ENCODE measurements at regions not wholly inside any gene's neighbourhood (a gene's known extent, or its start where the extent isn't known, plus 50 kb on each side); places are given as distances from the start of the nearest gene placed in this dataset.

DNA sequence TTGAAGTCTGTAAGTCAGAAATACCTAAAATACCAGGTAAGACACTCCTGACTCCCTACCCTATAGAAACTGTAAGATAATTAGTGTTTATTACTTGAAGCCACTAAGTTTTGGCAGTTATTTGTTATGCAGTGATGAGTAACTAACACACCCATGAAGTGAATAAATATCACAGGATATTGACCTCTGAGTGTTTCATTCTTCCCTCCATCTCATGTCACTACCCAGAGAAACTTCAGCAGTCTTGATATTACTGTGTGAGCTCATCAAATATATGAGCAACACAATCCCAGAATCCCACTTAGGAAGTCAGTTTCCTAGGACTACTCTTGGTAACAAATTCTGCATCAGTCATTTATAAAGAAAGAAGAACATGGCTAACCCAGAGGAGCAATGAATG lies 529.7 kb downstream of the FBXO15 start:
- no peak for DNase-seq

DNA sequence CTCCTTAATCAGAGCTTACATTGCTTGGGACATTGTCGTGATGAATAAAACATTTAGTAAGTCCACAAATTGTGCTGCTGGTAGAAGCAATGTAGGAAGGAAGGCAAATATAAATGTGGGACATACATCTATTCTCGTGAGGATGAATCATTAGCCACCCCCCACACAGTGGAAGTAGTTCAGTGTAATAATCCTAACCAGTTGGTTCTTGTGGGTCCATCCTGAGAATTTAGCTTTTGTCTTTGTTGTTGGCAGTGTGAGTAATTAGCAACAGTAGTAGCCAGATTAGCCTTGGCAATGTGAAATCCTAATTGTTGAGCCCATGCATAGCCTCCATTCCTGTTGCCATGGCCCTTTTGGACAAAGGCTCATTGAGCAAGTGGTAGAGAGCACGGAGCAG lies 532.1 kb downstream of the FBXO15 start:
- no peak for DNase-seq

- no peak for DNase-seq
These were observed 532.8 kb downstream of the FBXO15 start for GRCh38 chr18:73614812-73615211.

DNA sequence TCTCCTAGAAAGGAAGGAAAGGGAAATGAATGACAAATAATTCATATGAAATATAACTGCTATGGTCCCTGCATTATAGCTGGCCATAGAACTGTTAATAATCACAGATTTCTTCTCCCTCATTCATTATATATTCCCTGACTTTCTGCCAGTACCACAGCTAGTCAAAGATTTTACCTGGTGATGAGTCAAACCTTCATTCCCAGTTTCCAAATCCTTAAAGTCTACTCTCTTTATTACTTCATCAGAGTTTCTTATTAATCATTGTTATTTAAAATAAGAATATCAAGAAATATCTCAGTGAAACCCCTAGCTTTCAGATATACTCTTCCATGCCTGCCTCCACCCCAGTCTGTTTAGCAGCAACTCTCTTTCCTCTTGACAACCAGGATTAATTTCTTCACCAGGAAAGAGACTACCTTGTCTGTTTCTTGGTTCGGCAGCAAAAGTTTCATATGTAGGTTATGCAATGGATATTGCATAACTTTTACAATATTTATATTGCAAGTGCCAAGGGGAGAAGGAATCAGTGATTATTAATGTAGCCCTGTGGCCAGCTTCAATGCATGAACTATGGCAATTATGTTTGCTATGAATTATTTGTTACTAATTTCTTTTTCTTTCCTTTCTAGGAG lies 533.8 kb downstream of the FBXO15 start:
- DNase-seq, result no peak

DNA sequence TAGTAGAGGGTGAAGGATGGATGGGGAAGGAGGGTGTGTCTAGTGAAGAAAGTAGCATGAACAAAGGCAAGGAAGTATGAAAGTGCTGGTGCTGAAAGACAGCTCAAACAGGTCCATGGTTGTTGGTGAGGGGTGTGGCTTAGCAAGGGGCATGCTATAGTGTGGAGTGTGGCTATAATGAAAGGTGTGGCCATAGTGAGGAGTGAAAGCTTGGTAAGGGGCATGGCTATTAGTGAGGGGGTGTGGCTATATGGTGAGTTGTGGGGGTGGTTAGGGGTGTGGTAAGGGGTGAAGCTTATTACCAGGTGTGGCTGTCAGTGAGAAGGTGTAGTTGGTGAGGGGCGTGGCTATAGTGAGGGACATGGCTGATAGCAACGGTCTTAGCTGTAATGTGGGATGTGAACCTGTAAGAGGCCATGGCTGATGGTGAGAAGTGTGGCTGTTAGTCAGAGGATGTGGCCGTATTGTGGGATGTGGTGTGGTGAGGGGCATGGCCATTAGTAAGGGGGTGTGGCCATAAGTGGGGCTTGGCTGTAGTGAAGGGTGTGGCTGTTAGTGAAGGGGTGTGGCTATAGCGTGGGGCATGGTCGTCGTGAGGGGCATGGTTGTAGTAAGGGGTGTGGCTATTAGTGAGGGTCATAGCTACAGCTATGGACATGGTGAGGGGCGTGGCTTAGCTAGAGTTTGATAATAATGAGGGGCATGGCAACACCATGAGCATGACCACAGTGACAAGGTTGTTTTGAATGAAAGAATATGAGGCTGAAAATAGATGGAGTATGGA lies 549.6 kb downstream of the FBXO15 start:
- DNase-seq, result no peak

- DNase-seq, result no peak
These were observed 552.9 kb downstream of the FBXO15 start for GRCh38 chr18:73594749-73595148.

- DNase-seq, result no peak
These were observed 554.4 kb downstream of the FBXO15 start for GRCh38 chr18:73593207-73593606.

GRCh38 chr18:73590950-73591349 lies 556.7 kb downstream of the FBXO15 start:
- no peak for DNase-seq

DNA sequence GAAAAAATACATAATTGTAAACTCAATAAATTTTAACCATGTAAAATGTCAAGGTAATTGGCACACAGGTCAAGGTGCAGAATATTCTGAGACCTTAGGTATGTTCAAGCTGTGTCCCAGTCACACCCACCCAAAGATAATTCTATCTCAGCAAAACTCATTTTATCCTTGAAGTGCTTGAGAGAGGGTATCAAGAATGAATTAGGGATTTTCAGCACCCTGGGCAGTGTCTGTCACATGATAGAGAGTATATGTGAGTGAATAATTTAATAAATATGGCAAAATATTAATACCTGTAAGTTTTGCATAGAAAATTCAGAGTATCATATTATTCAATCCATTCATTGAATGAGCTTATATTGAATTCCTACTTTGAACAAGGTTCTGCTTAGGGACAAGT lies 567.9 kb downstream of the FBXO15 start:
- DNase-seq, result no peak

GRCh38 chr18:73577365-73577764 lies 570.3 kb downstream of the FBXO15 start:
- no peak for DNase-seq

DNA sequence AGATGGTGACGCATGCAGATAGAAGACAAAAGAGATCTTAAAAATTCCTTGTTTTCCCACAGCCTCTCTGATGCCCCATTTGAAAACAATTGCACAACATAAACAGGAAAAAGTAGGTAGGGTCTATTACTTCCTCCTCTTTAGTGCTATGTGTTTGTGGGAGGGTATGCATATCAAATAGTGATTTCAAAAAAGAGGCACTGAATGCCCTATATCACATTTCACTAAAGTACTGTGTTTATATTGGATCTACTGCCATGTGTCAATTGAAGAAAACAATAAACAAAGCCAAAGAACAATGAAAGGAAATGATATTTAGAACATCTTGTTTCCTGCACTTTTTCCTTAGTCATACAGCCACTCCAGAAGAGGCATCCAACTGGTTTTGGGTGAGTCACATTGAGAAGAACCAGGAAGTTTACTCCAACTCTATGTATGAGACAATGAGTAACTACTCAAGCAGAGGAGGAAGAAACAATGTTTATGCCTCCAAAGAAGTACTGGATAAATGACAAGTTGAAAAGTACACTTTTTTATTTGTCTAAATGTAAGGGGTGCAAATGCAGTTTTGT lies 583.6 kb downstream of the FBXO15 start:
- no peak for DNase-seq

DNA sequence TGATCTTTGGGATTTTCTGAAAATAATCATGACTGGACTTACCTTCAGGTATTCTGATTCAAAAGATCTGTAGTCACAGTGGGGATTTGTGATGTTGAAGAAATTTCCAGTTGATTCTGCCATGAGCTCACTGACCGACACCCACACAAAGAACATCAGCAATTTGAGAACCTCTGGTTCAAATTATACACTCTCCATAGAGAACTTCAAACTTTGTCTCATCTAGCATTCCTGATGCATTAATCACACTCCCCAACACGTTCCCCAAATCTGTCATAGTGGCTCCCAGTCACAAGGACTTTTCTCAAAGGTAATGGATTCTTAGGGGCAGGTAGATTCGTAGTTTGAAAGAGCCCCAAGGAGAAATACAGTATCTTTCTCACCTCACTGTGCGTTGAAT lies 584.3 kb downstream of the FBXO15 start:
- DNase-seq, result no peak

DNA sequence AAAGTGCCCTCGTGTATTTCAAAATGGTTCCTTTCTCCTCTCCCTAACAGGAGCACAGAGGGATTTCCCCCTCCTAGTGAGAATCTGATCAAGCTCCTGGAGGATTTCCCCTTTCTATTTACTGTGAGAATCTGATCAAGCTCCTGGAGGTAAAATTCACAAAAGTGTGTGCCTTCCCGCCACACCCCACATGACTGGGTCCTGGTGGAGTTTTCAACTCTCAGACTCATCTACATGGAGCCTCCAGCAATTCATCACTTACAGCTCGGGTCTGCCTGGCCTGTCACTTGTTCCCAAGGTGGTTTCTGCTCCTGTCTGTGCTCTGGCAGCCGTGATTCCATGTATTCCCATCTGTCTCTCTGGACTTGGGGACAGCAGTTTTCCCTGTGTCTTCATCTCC lies 590.7 kb downstream of the FBXO15 start:
- DNase-seq, result no peak

GRCh38 chr18:73552171-73552570 lies 595.5 kb downstream of the FBXO15 start:
- DNase-seq, result no peak

- no peak for DNase-seq
These were observed 596.4 kb downstream of the FBXO15 start for GRCh38 chr18:73551211-73551610.

- no peak for DNase-seq
These were observed 598.4 kb downstream of the FBXO15 start for GRCh38 chr18:73549236-73549635.

DNA sequence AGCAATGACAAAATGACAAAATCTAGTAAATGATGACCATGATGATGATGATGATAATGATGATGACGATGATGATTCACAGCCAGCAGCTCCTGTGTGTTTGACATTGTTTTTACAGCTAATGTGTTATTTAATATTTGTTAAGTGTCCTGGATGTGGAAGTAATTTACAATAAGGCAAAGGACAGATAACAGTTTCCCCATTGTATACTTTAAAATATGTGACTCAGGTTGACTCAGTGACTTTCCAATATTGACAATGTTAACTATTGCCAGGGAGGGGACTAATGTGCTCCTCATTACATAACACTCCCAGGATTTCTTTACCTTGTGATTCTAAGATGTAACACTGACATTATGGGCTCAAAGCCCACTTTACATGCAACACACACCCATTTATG lies 602.2 kb downstream of the FBXO15 start:
- no peak for DNase-seq

DNA sequence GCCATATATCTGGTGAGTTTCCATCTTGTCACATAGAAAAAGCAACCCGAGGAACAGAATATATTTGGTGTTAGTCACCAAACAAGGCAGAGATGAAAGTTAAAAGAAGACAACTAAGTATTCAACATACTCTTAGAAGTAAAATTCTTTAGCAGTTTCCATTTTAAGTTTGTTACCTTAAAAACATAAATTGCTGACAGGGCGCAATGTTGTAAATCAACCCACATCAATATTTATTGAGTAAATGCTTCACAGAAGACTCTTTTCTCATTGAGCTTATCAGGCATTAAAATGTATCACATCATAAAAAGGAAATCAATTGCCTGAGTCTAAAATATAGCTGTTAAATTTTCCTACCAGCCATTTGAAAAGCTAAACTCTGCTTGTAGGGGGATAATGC lies 603.0 kb downstream of the FBXO15 start:
- no peak for DNase-seq

DNA sequence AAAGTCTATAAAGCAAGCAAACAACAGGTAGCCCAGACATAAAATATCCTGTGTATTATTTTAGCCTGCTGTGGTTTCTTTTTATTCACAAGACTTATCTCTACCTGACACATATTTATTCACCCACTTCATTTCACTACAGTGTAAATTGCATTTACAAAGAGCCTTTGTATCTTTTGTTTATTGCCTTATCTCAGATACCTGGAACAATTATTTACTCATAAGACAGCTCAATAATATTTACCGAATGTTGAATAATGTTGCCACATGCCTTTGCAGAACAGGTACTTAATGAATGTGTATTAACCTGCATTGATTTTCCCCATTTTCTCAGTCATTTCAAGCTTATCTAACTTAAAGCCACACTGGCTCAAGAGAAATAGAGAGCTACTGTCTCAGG lies 603.6 kb downstream of the FBXO15 start:
- DNase-seq, result no peak

DNA sequence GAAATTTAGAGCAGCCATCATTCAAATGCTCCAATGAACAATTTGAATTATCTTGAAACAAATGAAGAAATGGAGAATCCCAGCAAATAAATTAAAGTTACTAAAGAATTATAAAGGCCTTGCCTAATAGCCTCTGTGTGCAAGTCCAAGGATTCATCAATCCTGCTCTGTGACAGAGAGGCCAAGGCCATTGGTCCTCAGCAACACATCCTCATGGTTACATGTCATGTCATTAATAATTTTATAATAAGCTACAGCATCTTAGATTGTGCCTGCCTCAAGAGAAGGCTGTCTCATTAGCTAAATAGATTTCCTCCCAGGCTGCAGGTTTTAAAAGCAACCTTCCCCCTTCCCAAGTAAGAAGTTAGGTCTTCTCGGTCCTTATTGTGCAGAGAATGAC lies 611.6 kb downstream of the FBXO15 start:
- no peak for DNase-seq

- no peak for DNase-seq
These were observed 612.4 kb downstream of the FBXO15 start for GRCh38 chr18:73535189-73535588.

- no peak for DNase-seq
These were observed 616.0 kb downstream of the FBXO15 start for GRCh38 chr18:73531601-73532000.

GRCh38 chr18:73528066-73528465 lies 619.6 kb downstream of the FBXO15 start:
- DNase-seq, result no peak

DNA sequence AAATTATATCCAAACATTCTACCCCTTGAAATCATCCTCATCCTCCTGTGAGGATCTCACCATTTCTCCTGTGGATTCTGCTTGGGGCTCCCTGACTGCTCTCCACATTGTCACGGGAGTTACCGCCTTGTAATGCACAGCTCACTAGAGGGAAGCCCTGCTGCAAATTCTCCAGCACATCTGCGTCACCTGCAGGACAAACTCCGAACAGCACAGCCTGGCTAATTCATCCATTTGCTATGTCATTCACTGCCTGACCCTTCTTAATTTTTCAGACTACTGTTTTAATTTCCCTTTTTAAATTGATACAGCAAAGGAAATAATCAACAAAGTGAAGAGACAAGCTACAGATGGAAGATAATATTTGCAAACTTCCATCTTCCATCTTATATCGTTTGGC lies 627.4 kb downstream of the FBXO15 start:
- no peak for DNase-seq

All from midbrain (tissue), 1 donor.